ENCODE measurements at regions not wholly inside any gene's neighbourhood (a gene's known extent, or its start where the extent isn't known, plus 50 kb on each side); places are given as distances from the start of the nearest gene placed in this dataset.

- no peak for DNase-seq
These were observed 1765.0 kb upstream of the FLRT2 start for GRCh38 chr14:83764656-83765599.

DNA sequence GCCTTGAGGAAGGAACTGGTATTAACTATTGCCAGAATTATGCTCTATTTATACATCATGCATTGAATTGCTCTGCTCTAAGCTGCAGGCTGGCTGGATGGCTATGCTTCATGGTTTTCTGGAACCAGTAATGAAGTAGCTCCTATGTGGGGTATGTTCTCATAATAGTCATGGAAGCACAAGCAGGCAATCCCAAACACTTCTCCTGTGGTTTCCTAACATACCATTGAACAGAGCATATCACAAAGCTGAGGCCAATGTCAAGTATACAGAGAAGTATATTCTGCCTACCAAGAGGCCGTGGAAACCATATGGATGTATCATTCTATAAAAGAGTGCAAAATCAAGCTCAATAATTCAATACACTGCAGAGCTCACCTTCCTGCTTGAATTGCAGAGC, 1752.4 kb upstream of the FLRT2 start:
- DNase-seq: no peak

DNA sequence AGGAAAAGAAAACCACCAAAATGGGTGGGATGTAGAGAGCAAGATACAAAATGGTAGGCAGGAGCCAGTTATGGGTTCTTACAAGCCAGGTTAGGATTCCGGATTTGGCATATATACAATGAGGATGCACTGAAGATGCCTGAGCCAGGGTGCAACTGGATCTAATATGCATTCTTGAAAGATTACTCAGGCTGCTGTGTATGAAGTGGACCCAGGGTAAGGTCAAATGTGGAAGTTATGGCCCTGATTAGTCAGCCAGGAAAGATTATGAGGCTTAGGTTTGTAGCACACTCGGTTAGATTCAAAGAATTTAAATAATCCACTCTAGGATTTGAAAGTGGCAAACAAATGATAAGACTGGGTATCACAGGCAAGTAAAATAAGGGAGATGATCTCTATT, 1750.7 kb upstream of the FLRT2 start:
- DNase-seq: no peak

DNA sequence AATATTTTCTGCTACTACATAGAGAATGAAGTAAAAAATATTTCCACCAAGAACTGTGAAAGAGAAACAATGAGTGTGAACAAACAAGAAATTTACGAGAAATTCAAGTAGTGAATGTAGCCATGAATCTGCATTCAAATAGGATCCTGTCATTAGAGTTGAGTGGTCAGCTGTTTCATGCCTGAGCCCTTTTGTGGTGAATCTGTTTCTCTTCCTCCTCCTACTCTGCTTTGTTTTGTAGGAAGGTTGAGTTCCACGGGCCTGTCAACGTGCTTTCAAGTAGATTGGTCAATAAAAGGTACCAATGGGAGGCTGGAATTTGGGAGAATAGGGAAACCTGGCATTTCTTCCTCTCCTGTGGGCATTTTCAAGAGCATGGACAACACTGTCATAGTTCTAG, 1749.6 kb upstream of the FLRT2 start:
- no peak for DNase-seq

- DNase-seq: no peak
These were observed 1731.5 kb upstream of the FLRT2 start for GRCh38 chr14:83798421-83798820.

- no peak for DNase-seq
These were observed 1730.7 kb upstream of the FLRT2 start for GRCh38 chr14:83799233-83799632.

- no peak for DNase-seq
These were observed 1715.0 kb upstream of the FLRT2 start for GRCh38 chr14:83814896-83815295.

- no peak for DNase-seq
These were observed 1713.2 kb upstream of the FLRT2 start for GRCh38 chr14:83816761-83817160.

GRCh38 chr14:83825843-83826242, 1704.1 kb upstream of the FLRT2 start:
- DNase-seq: no peak

GRCh38 chr14:83826838-83827237, 1703.1 kb upstream of the FLRT2 start:
- no peak for DNase-seq

DNA sequence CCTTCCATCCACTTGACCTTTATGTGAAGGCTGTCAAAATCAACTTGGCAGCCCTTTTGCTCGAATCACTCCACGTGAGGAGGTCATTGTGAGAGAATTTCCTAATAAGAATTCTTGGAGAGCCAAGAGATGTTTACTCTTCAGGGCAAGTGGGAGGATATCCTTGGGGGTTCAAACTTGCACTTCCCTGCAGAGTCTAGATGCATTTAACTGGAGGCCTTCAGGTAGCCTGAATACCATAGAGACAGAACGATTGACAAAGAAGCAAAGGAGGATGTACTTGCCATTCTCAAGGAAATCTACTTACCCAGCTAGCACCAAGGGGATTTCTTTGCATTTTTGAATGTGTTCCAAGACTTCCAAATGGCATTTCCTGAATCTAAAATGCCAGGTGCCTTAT, 1702.6 kb upstream of the FLRT2 start:
- no peak for DNase-seq

DNA sequence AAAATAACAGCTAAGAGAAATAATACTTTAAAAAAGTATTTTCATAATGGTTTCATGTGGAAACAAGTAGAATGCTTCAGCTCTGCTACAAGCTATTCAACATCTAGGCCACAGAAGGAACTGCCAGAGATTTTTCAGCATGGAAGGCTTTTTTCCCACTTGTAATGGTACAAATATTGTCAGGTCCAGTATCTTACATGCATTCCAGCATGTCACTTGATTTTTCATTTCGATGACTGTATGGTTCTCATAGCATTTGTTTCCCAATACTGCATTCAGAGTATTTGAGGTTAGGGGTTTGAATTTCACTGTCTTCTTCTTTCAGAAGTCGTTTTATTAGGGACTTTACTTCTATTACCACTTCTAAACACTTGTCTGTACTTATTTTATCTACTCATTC, 1701.5 kb upstream of the FLRT2 start:
- DNase-seq: no peak

- no peak for DNase-seq
These were observed 1699.6 kb upstream of the FLRT2 start for GRCh38 chr14:83830316-83830715.

DNA sequence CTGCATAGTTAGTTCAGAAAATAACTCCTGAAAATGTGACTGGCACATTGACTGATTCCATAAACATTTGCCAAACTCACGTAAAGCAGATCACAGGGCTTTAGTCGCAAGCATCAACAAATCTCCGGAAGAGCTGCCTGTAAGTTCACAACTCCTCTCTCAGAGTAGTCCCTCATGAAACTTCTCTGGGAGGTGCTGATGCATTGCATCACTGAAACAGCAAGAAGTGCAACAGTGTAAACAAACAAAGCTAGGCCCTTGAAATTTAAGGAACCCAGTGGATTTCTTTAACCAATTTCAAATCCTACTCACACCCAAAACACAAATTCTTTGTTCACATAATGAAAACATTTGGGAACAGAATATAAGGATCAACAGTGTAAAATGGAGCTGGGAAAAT, 1691.7 kb upstream of the FLRT2 start:
- DNase-seq: no peak

GRCh38 chr14:83842547-83842946, 1687.4 kb upstream of the FLRT2 start:
- no peak for DNase-seq

GRCh38 chr14:83847102-83847501, 1682.8 kb upstream of the FLRT2 start:
- no peak for DNase-seq

DNA sequence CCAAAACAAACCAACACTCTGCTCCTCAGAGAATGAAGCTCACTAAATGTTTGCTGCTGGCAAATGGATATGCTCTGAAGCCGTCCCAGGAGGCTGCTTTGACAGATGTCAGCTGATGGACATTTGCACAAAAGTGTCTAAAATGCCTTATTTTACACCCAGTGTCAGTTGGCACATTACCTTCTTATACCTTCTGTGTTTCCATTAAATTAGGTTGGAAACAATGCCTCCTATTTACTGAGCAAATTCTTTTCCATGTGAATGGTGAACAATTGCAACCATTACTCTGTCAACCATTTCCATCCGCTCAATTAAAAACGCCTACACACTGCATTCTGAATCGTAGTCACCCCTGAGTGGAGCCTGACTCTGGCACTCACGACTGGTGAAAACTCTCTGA, 1679.9 kb upstream of the FLRT2 start:
- DNase-seq: no peak

- no peak for DNase-seq
These were observed 1673.6 kb upstream of the FLRT2 start for GRCh38 chr14:83856334-83856733.

GRCh38 chr14:83860631-83861155, 1669.3 kb upstream of the FLRT2 start:
- no peak for DNase-seq

- no peak for DNase-seq
These were observed 1666.7 kb upstream of the FLRT2 start for GRCh38 chr14:83863042-83863774.

GRCh38 chr14:83864106-83864505, 1665.8 kb upstream of the FLRT2 start:
- no peak for DNase-seq

GRCh38 chr14:83867566-83868225, 1662.2 kb upstream of the FLRT2 start:
- no peak for DNase-seq

DNA sequence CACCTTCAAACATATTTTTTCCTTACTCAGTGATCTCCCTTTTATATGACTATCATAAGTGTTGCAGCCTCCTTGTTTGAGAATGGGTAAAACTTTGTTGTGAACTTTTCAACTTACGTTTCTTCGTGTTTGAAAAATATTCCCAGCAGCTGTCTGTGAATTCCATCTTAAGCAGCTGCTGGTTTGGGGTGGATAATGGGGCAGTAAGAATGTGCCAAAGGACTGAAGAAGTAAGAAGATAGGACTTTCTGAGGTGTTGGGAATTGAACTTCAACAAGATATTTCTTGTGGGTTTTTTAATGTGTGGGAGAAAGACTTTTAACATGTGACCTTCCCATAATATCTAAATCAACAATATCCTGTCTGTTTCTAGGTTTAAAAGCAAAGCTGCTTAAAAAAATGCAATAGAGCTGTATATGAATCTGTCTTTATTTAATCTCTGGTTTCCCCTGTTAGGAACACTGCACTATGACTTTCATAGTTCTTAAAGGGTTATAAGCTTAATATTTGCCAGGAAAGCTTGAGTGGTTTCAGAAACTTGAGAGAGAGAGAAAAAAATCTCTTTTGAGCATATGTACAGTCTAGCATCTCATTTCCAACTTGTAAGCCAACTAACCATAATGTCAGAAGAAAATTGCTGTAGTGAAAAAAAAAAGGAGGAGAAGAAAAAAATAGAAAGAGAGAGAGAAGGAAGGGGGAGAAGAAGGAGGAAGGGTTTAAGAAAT, 1659.2 kb upstream of the FLRT2 start:
- DNase-seq: no peak

Measured in suppressor macrophage treated with lipopolysaccharide for 1 hour (primary cell).